HG03354 (cell line): ENCODE measurements at regions not wholly inside any gene's neighbourhood (a gene's known extent, or its start where the extent isn't known, plus 50 kb on each side); places are given as distances from the start of the nearest gene placed in this dataset.
A peak's percentile ranks its signal among the peaks of the same experiment; 100 is the strongest.
"Not testable (repeated sequence)": the region's sequence is repeated elsewhere in the genome, so short reads cannot be mapped to it uniquely, and the experiment has no call there.

ENCODE experiments used
- ATAC-seq: cut with Tn5 transposase; IDR thresholded peaks from one replicate; pipeline ENCODE4 v1.9.1; 2021; ENCODE audit warnings: mild to moderate bottlenecking; ENCODE audit not compliant: unreplicated experiment, poor library complexity, severe bottlenecking

GRCh38 chrX:1072637-1073377 is 139.6 kb downstream of the CRLF2 start:
- peak; percentile 65 for ATAC-seq

- no peak for ATAC-seq
Observed at GRCh38 chrX:1071351-1071750, 141.1 kb downstream of the CRLF2 start.

GRCh38 chrX:1062351-1062750 is 150.1 kb downstream of the CRLF2 start:
- ATAC-seq, result no peak

- ATAC-seq, result no peak
Observed at GRCh38 chrX:1060562-1060960, 151.9 kb downstream of the CRLF2 start.

GRCh38 chrX:1059576-1060561 is 152.6 kb downstream of the CRLF2 start:
- no peak for ATAC-seq

- ATAC-seq, result not testable (repeated sequence)
Observed at GRCh38 chrX:1053600-1053999, 158.8 kb downstream of the CRLF2 start.

- ATAC-seq, result no peak
Observed at GRCh38 chrX:1053072-1053471, 159.4 kb downstream of the CRLF2 start.

GRCh38 chrX:1052021-1052420 is 160.4 kb downstream of the CRLF2 start:
- ATAC-seq, result no peak

GRCh38 chrX:1051421-1051820 is 161.0 kb downstream of the CRLF2 start:
- ATAC-seq, result no peak

- no peak for ATAC-seq
Observed at GRCh38 chrX:1045680-1046314, 166.7 kb downstream of the CRLF2 start.

- no peak for ATAC-seq
Observed at GRCh38 chrX:1041091-1041490, 171.4 kb downstream of the CRLF2 start.

GRCh38 chrX:1035931-1036330 is 176.5 kb downstream of the CRLF2 start:
- ATAC-seq, result not testable (repeated sequence)

- ATAC-seq, result no peak
Observed at GRCh38 chrX:1035206-1035605, 177.2 kb downstream of the CRLF2 start.

GRCh38 chrX:1034717-1035116 is 177.7 kb downstream of the CRLF2 start:
- ATAC-seq, result no peak

- ATAC-seq, result no peak
Observed at GRCh38 chrX:1031521-1032430, 180.7 kb downstream of the CRLF2 start.

- ATAC-seq, result no peak
Observed at GRCh38 chrX:1029494-1029893, 183.0 kb downstream of the CRLF2 start.

GRCh38 chrX:1027680-1028079 is 184.8 kb downstream of the CRLF2 start:
- ATAC-seq, result no peak

GRCh38 chrX:1027133-1027532 is 185.3 kb downstream of the CRLF2 start:
- ATAC-seq, result peak; percentile 60

- peak; percentile 71 for ATAC-seq
Observed at GRCh38 chrX:1026263-1027015, 186.0 kb downstream of the CRLF2 start.
